GM18520 (cell line): ENCODE measurements at regions not wholly inside any gene's neighbourhood (a gene's known extent, or its start where the extent isn't known, plus 50 kb on each side); places are given as distances from the start of the nearest gene placed in this dataset.
A peak's percentile ranks its signal among the peaks of the same experiment; 100 is the strongest.

Experiments
- ATAC-seq: cut with Tn5 transposase; IDR thresholded peaks from one replicate; pipeline ENCODE4 v1.9.1; 2021; ENCODE audit not compliant: unreplicated experiment

DNA sequence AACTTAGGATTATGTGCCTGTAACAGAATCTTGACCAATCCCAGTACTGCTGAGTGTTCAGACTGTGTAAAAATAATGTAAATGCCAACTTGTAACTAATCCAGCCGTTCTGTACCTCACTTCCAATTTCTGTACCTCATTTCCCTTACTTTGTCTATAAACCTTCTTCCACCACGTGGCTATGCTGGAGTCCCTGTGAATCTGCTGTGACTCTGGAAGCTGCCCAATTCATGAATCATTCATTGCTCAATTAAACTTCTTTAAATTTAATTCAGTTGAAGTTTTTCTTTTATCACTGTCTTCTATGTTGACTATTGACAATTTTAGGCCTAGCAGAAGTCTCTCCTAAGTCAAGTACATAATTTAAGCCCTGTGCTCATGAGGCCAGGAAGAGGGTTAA is 215.3 kb upstream of the RHOBTB1 start:
- no peak for ATAC-seq

GRCh38 chr10:61157182-61157581 is 213.2 kb upstream of the RHOBTB1 start:
- no peak for ATAC-seq

DNA sequence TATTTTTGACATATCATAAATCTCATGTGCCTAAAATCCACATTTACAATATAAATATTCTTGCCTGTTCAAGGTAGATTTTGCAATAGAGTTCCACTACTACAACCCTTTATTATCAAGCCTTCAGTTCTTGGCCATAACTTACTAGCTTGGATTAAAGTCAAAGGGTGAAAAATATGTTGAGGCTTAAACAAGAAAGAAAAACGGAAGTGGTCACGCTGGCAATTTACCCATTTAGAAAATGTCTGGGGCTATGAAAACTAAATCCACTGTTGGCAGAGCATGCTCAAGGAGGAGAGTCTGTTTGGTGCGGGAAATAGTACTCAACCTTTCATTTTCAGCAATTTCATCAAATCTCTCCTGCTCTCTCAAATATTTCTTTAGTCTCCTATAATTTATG is 209.8 kb upstream of the RHOBTB1 start:
- no peak for ATAC-seq

- ATAC-seq = no peak
Measured at GRCh38 chr10:61151059-61151458, 207.1 kb upstream of the RHOBTB1 start.

DNA sequence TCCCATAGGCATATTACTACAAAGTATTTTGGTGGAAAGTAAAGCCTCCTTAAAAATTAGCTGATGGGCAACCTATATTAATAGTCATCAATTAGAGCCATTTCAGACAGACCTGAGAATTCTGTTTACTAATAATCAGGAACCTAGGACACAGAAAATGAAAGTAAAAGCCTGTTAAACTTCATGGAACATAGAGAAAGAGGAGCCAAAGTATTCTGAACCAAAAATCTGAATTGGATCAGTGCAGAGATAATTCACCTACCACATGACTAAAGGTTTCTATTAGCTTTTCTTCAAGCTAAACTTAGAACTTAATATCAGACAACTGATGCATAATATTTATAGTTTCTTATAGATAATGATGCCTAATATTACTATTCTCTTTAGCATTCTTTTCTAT is 204.5 kb upstream of the RHOBTB1 start:
- ATAC-seq = no peak

DNA sequence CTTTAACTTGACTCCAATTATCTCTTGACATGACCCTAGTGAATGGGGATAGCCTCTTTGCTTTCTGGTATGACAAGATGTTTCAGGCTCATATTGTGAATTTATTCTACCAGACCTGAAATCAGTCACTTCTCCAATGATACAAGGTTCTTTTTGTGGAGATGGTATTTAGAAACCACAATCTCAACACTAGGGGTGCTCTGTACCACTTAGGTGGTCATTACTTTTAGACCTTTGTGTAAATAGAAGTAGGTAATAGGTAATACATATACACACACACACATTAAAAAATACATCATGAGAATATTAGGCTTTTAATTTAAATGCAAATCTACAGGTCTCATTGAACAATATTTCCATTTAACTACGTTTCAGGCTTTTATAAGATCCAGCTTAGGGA is 199.0 kb upstream of the RHOBTB1 start:
- no peak for ATAC-seq

GRCh38 chr10:61140765-61141392 is 196.9 kb upstream of the RHOBTB1 start:
- no peak for ATAC-seq

DNA sequence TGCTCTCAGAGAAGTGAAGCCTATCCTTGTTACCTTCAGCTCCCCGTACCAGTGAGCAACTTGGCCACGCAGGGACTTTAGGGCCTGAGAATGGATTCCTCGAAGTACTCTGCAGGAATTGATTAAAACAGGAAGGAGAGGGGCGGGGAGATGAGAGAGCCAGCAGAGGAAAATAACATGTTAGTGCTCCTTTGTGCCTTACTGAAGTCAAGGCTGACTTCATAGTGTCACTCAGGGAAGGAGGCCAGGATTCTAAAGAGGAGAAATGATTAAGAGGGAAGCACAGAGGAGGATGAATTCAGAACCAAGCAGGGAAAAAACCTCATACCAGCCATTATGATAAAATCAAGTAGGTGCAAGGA is 195.6 kb upstream of the RHOBTB1 start:
- ATAC-seq = no peak

- ATAC-seq = no peak
Measured at GRCh38 chr10:61138708-61139591, 195.0 kb upstream of the RHOBTB1 start.

GRCh38 chr10:61136139-61136538 is 192.2 kb upstream of the RHOBTB1 start:
- no peak for ATAC-seq

GRCh38 chr10:61135276-61135721 is 191.3 kb upstream of the RHOBTB1 start:
- peak; percentile 97 for ATAC-seq

GRCh38 chr10:61130366-61130765 is 186.4 kb upstream of the RHOBTB1 start:
- ATAC-seq = no peak

DNA sequence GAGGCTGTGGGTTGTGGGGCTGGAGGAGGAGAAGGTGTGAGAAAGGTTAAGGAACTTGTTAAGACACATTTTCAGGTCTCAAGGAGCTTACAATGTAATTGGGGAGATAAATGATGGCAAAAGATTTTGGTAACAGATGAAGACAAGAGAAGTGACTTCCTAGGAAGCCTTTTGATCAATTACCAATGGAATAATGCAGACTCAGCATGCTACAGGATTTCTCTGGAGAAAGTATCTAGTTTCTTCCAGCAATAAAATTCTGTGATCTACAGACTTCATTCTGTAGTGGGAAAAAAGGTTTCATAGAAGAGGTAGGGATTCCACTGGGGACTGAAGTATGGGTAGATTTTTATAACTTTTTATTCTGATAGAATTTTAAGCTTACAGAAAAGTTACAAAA is 184.2 kb upstream of the RHOBTB1 start:
- ATAC-seq = no peak

GRCh38 chr10:61125560-61126170 is 181.7 kb upstream of the RHOBTB1 start:
- peak; percentile 59 for ATAC-seq

DNA sequence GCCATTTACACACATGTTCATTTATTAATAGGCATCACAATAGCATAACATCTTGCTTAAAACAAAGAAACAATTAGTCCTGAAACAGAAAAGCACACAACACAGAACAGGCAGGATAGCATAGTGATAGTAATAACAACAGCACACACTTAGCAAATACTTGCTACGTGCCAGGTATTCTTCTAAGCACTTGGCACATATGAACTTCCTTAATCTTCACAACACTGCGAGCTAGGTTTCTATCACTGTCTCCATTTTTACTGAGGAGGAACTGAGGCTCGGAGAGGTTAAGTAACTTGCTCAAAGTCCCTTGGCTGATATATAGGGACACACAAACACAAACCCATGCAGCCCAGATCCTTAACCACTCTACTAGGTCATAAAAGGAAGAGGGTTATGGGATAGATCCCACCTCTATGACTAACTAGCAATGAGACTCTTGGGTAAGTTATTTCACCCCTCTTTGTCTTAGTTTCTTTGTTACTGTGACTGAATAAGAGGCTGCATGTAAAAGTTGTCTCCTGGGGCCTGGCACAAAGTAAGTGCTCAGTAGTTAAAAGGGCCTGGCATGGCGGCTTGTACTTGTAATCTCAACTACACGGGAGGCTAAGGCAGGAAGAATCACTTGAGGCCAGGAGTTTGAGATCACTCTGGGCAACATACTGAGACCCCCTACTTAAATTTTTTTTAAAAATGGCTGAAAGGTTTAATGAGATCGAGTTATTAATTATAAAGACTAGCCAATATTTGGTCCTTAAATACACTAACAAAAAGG is 181.0 kb upstream of the RHOBTB1 start:
- no peak for ATAC-seq

DNA sequence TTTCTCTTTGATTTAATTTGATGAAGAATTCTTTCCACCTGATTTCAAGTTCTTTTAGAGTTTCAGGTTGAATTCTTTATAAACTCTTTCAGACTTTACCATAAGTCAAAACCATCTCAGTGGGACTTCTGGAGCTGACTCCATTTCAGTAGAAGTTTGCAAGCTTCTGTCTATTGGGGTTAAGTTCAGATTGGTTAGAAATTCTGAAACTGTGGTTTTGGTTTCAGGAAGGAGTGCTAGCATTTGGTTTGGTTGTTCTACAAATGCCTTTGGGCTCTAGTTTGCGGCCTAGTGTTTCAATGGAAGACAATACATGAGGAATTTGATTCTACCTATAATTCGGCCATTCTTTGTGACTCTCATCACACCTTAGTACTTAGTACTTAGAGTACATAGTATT is 176.8 kb upstream of the RHOBTB1 start:
- ATAC-seq = no peak

DNA sequence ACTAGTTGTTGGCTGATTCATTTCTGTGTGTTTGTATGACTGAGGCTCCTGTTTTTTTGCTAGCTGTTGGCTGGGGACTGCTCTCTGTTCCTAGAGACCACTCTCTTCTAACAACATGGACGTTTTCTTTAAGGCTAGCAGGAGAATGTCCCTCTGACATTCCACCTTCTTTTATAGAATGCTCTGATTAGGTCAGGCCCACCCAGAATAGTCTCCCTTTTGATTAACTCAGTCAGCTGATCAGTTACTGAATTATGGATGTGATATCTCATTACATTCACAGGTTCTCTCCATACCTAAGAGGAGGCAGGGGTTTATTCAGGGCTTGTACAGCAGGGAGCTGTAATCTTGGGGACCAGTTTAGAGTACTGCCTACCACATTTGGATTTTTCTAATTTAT is 175.6 kb upstream of the RHOBTB1 start:
- ATAC-seq = no peak

- no peak for ATAC-seq
Measured at GRCh38 chr10:61115897-61116296, 171.9 kb upstream of the RHOBTB1 start.

DNA sequence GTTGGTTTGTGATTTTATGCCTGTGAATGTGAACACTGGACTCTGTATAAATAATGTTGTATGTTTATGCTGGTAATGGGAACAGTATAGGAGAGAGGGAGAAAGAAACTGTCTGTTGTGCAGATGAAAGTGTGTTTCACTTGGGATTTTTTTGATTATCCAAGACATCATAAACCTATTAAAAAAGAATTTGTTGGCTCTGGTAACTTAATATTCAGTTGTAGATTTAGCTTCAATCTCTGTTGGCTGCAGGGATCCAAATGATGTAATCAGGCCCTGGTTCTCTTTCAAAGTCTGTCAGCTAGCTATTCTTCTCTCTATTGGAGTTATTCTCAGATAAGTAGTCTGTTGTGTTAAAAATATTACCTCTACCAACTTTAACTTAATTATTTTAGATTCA is 168.8 kb upstream of the RHOBTB1 start:
- no peak for ATAC-seq

DNA sequence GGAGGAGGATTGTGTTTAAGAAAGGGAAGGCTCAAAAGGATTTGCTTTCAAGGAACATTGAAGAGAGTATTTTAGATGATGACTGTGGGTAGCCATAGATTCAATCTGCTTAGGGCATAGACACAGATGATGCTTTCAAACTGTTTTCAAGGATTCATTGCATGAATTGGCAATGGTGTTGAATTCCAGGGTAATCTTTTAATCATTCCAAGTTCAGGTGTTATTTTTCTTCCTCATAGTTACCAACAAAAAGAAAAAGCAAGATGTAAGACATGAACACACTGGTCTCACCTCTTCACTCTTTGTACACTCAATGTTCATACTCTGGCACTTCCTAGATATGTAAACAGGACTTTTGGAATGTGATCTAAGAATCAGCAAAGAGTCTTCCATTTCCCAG is 167.0 kb upstream of the RHOBTB1 start:
- ATAC-seq = no peak

DNA sequence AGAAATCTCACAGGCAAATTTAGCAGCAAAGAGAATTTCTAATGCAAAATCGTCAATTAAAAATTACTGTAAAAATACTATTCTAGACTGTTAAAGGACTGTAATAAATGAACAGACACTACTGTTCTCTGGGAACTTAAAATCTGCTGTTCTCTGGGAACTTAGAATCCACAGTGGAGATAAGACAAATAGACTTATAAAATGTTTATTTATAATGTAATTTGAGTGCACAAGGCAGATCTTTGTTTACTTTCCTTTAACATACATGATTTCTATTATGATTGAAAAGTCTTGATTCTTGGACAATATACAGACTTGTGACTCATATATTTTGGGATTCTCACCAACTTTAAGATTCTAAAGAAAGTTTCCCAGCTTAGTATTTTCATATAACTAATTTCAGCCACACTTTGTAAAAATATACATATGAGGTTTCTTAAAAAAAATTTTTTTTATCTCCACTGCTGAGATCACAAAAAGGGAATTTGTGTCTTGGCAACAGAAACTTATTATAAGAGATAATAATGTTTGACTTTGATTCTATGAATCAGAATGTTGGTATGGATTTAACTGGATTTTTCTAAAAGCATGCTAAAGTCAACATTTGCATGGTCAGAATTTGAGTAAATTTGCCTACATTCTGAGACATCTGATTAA is 166.3 kb upstream of the RHOBTB1 start:
- ATAC-seq = no peak
